HEK293T (cell line): ENCODE measurements at regions not wholly inside any gene's neighbourhood (a gene's known extent, or its start where the extent isn't known, plus 50 kb on each side); places are given as distances from the start of the nearest gene placed in this dataset.

Experiments used
- CTCF ChIA-PET: fragments of 350-600 bp; formaldehyde crosslinking; extraction: SDS; loops from one replicate; lab custom pipeline; 2021; ENCODE audit warnings: antibody characterized with exemption, inconsistent platforms; lab: Yijun Ruan, JAX
- POLR2A ChIA-PET: fragments of 350-600 bp; formaldehyde crosslinking; extraction: SDS; loops from one replicate; lab custom pipeline; 2020; ENCODE audit warnings: antibody characterized with exemption, inconsistent platforms; lab: Yijun Ruan, JAX
- DNase-seq: peaks from one replicate; pipeline ENCODE4 v3.0.0; 2012; ENCODE audit warnings: mixed read lengths; ENCODE audit errors: extremely low spot score
- ARNT ChIP-seq: fragments of 450-650 bp; IDR thresholded peaks from 2 replicates; pipeline ENCODE4 v1.6.1; 2017; ENCODE audit warnings: mild to moderate bottlenecking
- BHLHE40 ChIP-seq: fragments of 450-650 bp; IDR thresholded peaks from 2 replicates; pipeline ENCODE4 v1.6.1; 2016; ENCODE audit warnings: mild to moderate bottlenecking, moderate library complexity, borderline replicate concordance
- CTBP1 ChIP-seq: fragments of 450-650 bp; IDR thresholded peaks from 2 replicates; pipeline ENCODE4 v1.6.1; 2016; ENCODE audit warnings: borderline replicate concordance
- ELF4 ChIP-seq: fragments of 450-650 bp; IDR thresholded peaks from 2 replicates; pipeline ENCODE4 v1.6.1; 2017; ENCODE audit warnings: antibody characterized with exemption
- FOXA1 ChIP-seq: fragments of 450-650 bp; IDR thresholded peaks from 2 replicates; pipeline ENCODE4 v1.6.1; 2016; ENCODE audit warnings: mild to moderate bottlenecking
- FOXK2 ChIP-seq: fragments of 450-650 bp; IDR thresholded peaks from 2 replicates; pipeline ENCODE4 v1.6.1; 2016; ENCODE audit warnings: mild to moderate bottlenecking
- FOXM1 ChIP-seq: fragments of 450-650 bp; IDR thresholded peaks from 2 replicates; pipeline ENCODE4 v1.6.1; 2017; ENCODE audit warnings: mild to moderate bottlenecking, borderline replicate concordance
- HDGF ChIP-seq: fragments of 450-650 bp; IDR thresholded peaks from 2 replicates; pipeline ENCODE4 v1.6.1; 2017; ENCODE audit warnings: antibody characterized with exemption, borderline replicate concordance
- L3MBTL2 ChIP-seq: fragments of 450-650 bp; conservative IDR thresholded peaks from 2 replicates; pipeline ENCODE4 v1.6.1; 2016; ENCODE audit warnings: mild to moderate bottlenecking
- LEF1 ChIP-seq: fragments of 450-650 bp; IDR thresholded peaks from 2 replicates; pipeline ENCODE4 v1.6.1; 2017; ENCODE audit warnings: mild to moderate bottlenecking, borderline replicate concordance
- NFRKB ChIP-seq: fragments of 450-650 bp; IDR thresholded peaks from 2 replicates; pipeline ENCODE4 v1.6.1; 2016; ENCODE audit warnings: mild to moderate bottlenecking, moderate library complexity
- SP1 ChIP-seq: fragments of 450-650 bp; IDR thresholded peaks from 2 replicates; pipeline ENCODE4 v1.6.1; 2017
- SUZ12 ChIP-seq: fragments of 450-650 bp; IDR thresholded peaks from 2 replicates; pipeline ENCODE4 v1.6.1; 2016; ENCODE audit warnings: mild to moderate bottlenecking
- TARDBP ChIP-seq: fragments of 450-650 bp; IDR thresholded peaks from 2 replicates; pipeline ENCODE4 v1.6.1; 2016
- ZNF384 ChIP-seq: fragments of 450-650 bp; IDR thresholded peaks from 2 replicates; pipeline ENCODE4 v1.6.1; 2016
- TF ChIP-seq, protein P1 (sequence below): fragments of 450-650 bp; IDR thresholded peaks from 2 replicates; pipeline ENCODE4 v1.6.1; 2016

DNA sequence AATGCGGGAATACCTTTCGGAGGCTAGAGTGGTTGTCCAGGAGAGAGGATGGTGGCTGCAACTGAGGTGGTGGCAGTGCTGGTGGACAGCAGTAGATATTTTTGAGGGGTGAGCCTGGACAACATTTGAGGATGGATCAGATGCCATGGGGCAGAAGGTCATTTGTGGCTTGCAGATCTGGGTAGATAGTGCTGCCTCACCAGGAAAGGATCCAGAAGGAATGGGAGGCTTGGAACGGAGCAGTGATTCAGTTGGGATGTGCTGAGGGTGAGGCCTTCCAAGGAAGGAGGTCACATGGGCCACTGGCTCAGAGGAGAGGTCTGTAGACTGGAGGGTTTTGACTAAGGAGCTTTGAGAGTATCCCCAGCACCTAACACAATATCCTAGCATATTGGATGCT lies 110.8 kb upstream of the KAZN start:
- CTCF ChIA-PET, result no interaction called here
- no peak for TF ChIP-seq FOXK2
- TF ChIP-seq, protein P1, sequence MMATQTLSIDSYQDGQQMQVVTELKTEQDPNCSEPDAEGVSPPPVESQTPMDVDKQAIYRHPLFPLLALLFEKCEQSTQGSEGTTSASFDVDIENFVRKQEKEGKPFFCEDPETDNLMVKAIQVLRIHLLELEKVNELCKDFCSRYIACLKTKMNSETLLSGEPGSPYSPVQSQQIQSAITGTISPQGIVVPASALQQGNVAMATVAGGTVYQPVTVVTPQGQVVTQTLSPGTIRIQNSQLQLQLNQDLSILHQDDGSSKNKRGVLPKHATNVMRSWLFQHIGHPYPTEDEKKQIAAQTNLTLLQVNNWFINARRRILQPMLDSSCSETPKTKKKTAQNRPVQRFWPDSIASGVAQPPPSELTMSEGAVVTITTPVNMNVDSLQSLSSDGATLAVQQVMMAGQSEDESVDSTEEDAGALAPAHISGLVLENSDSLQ, result no peak
- TF ChIP-seq CTBP1, result no peak
- no peak for TF ChIP-seq FOXM1
- POLR2A ChIA-PET, result interaction anchor here (1.2 kb wide), 1 partner anchor 12 kb away, joined by 3 read pairs; no protein-coding TSS in a partner anchor
- no peak for DNase-seq

- DNase-seq, result no peak
- no peak for TF ChIP-seq NFRKB
- ChIA-PET POLR2A (no interaction called here), CTCF (no interaction called here)
These were observed 103.6 kb upstream of the KAZN start for GRCh38 chr1:14494911-14495310.

- ChIA-PET CTCF (no interaction called here), POLR2A (no interaction called here)
- TF ChIP-seq L3MBTL2 (no peak), ELF4 (no peak), FOXK2 (no peak), FOXM1 (no peak), SUZ12 (no peak), ARNT (no peak)
- no peak for DNase-seq
These were observed 103.1 kb upstream of the KAZN start for GRCh38 chr1:14495381-14495780.

- ChIA-PET POLR2A (no interaction called here), CTCF (no interaction called here)
- TF ChIP-seq ZNF384, result no peak
- no peak for TF ChIP-seq FOXM1
- TF ChIP-seq, protein P1, result no peak
- no peak for TF ChIP-seq CTBP1
- DNase-seq, result no peak
These were observed 102.5 kb upstream of the KAZN start for GRCh38 chr1:14495996-14496395.

DNA sequence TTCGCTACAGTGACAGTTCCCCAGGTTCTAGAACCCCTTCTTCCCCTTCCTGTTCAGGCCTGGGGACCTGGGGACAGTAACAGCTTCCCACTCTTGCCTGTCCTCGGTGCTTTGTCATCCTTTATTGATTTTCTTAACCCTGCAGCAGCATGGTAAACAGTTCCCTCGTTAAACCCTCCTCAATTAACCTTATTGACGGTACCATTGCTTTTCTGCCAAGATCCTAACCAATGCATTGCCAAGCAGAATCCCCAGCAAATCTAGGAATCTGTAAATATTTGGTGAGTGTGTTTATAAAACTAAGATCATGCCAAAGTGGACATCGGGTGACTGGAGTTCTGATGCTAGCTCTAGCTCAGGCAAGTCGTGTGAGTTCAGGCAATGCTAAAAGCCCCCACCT lies 99.6 kb upstream of the KAZN start:
- TF ChIP-seq CTBP1 (no peak), SP1 (no peak), BHLHE40 (no peak), LEF1 (no peak), ELF4 (no peak), FOXA1 (no peak), ARNT (no peak), FOXK2 (no peak), HDGF (no peak), FOXM1 (no peak), L3MBTL2 (no peak), NFRKB (no peak), TARDBP (no peak)
- TF ChIP-seq, protein P1, result no peak
- CTCF ChIA-PET, result no interaction called here
- POLR2A ChIA-PET, result interaction anchor here (0.6 kb wide), 1 partner anchor 12 kb away, joined by 3 read pairs; no protein-coding TSS in a partner anchor
- no peak for DNase-seq

GRCh38 chr1:14499312-14500040 lies 99.0 kb upstream of the KAZN start:
- POLR2A ChIA-PET, result interaction anchor here (0.6 kb wide), 1 partner anchor 12 kb away, joined by 3 read pairs; no protein-coding TSS in a partner anchor
- TF ChIP-seq L3MBTL2, result no peak
- TF ChIP-seq FOXM1, result no peak
- no peak for TF ChIP-seq SP1
- no peak for TF ChIP-seq FOXK2
- no peak for TF ChIP-seq FOXA1
- no peak for TF ChIP-seq SUZ12
- no peak for TF ChIP-seq NFRKB
- TF ChIP-seq, protein P1, result no peak
- no peak for TF ChIP-seq TARDBP
- no peak for TF ChIP-seq CTBP1
- TF ChIP-seq LEF1, result no peak
- TF ChIP-seq ZNF384, result no peak
- no peak for TF ChIP-seq ELF4
- no peak for TF ChIP-seq BHLHE40
- TF ChIP-seq ARNT, result no peak
- no peak for TF ChIP-seq HDGF
- CTCF ChIA-PET, result no interaction called here
- no peak for DNase-seq

- CTCF ChIA-PET, result no interaction called here
- POLR2A ChIA-PET, result no interaction called here
- DNase-seq, result no peak
- TF ChIP-seq FOXK2 (no peak), SP1 (no peak), ELF4 (no peak), LEF1 (no peak), HDGF (no peak), FOXA1 (no peak), L3MBTL2 (no peak), NFRKB (no peak), SUZ12 (no peak), ARNT (no peak), ZNF384 (no peak), CTBP1 (no peak), BHLHE40 (no peak), FOXM1 (no peak), TARDBP (no peak)
- TF ChIP-seq, protein P1, result no peak
These were observed 98.4 kb upstream of the KAZN start for GRCh38 chr1:14500041-14500440.
